Osteocyte (in vitro differentiated cells): ENCODE measurements at regions not wholly inside any gene's neighbourhood (a gene's known extent, or its start where the extent isn't known, plus 50 kb on each side); places are given as distances from the start of the nearest gene placed in this dataset.

Experiments used
- DNase-seq: peaks from one replicate; pipeline ENCODE4 v3.0.0; 2021; ENCODE audit warnings: mixed read lengths; ENCODE audit not compliant: unreplicated experiment; ENCODE audit errors: extremely low spot score
- H3K27ac Mint-ChIP-seq: one replicate; pipeline ENCODE4 v1.8.0; 2021; ENCODE audit warnings: mild to moderate bottlenecking, mixed read lengths; ENCODE audit not compliant: unreplicated experiment
- H3K27me3 Mint-ChIP-seq: one replicate; pipeline ENCODE4 v1.8.0; 2021; ENCODE audit warnings: mixed read lengths; ENCODE audit not compliant: unreplicated experiment
- H3K36me3 Mint-ChIP-seq: one replicate; pipeline ENCODE4 v1.8.0; 2021; ENCODE audit warnings: mixed read lengths; ENCODE audit not compliant: unreplicated experiment
- H3K4me1 Mint-ChIP-seq: one replicate; pipeline ENCODE4 v1.8.0; 2021; ENCODE audit warnings: mixed read lengths; ENCODE audit not compliant: unreplicated experiment
- H3K4me3 Mint-ChIP-seq: one replicate; pipeline ENCODE4 v1.8.0; 2021; ENCODE audit warnings: mild to moderate bottlenecking, moderate library complexity, mixed read lengths; ENCODE audit not compliant: unreplicated experiment
- H3K9me3 Mint-ChIP-seq: one replicate; pipeline ENCODE4 v1.8.0; 2021; ENCODE audit warnings: mixed read lengths; ENCODE audit not compliant: unreplicated experiment
- CTCF ChIP-seq: fragments of 200-600 bp; sonication (generic); IDR thresholded peaks from 2 replicates; pipeline ENCODE4 v1.5.0; 2021; ENCODE audit warnings: antibody characterized with exemption, mild to moderate bottlenecking, moderate library complexity

DNA sequence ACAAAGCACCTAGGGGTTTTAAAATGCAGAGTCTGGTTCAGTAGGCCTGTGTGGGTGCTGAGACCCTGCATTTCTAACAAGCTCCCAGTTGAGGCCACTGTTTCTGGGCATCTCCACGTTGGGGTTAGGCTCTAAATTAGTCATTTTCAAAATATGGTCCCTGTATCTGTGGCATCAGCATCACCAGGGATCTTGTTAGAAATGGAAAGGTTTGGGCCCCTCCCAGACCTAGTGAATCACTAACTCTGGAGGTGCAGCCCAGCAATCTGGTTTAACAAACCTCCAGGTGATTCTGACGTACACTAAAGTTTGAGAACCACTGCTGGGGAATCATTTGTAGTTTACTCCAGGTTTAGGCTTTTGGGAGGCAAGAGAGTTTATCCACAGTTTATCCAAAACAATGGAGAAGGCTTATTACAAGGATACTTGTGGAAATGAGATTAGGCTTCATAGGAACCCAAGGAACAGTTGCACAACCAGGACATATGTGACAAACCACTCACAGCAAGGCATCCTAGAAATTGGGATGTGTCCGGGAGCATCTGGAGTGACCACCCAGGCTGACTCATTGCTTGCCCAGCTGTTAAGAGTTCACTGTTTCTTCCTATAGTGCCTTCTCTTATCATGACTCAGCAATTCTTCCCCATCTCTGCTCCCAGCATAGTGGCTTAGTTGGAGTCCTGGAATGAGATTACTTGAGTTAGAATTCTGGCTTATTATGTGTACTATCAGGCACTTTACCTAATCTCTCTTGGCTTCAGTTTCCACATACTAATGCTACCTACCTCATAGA, 71.6 kb upstream of the STXBP6 start:
- Mint-ChIP-seq H3K9me3 (no peaks in the 10 kb centered on the region), H3K4me1 (peaks cover 11% of the 10 kb centered on the region), H3K27ac (peak overlapping the region; percentile 54), H3K4me3 (no peak overlapping the region), H3K27me3 (no peaks in the 10 kb centered on the region), H3K36me3 (no peaks in the 10 kb centered on the region)
- no peak for DNase-seq
- TF ChIP-seq CTCF: no peak

GRCh38 chr14:25120261-25120660, 70.3 kb upstream of the STXBP6 start:
- Mint-ChIP-seq H3K27ac (no peak overlapping the region), H3K4me3 (no peak overlapping the region), H3K36me3 (no peaks in the 10 kb centered on the region), H3K9me3 (no peaks in the 10 kb centered on the region), H3K27me3 (no peaks in the 10 kb centered on the region), H3K4me1 (peaks cover 11% of the 10 kb centered on the region)
- DNase-seq: no peak
- TF ChIP-seq CTCF: no peak

- H3K9me3 Mint-ChIP-seq: no peaks in the 10 kb centered on the region
- no peak overlapping the region for H3K4me3 Mint-ChIP-seq
- TF ChIP-seq CTCF: no peak
- H3K27ac Mint-ChIP-seq: no peak overlapping the region
- peaks cover 11% of the 10 kb centered on the region for H3K4me1 Mint-ChIP-seq
- no peaks in the 10 kb centered on the region for H3K27me3 Mint-ChIP-seq
- no peak for DNase-seq
- no peaks in the 10 kb centered on the region for H3K36me3 Mint-ChIP-seq
Measured at GRCh38 chr14:25118671-25119070, 68.7 kb upstream of the STXBP6 start.

GRCh38 chr14:25117342-25117741, 67.4 kb upstream of the STXBP6 start:
- no peaks in the 10 kb centered on the region for H3K9me3 Mint-ChIP-seq
- H3K36me3 Mint-ChIP-seq: no peaks in the 10 kb centered on the region
- no peak overlapping the region for H3K27ac Mint-ChIP-seq
- no peak for DNase-seq
- no peak overlapping the region for H3K4me3 Mint-ChIP-seq
- TF ChIP-seq CTCF: no peak
- peaks cover 11% of the 10 kb centered on the region for H3K4me1 Mint-ChIP-seq
- H3K27me3 Mint-ChIP-seq: no peaks in the 10 kb centered on the region

- Mint-ChIP-seq H3K27me3 (no peaks in the 10 kb centered on the region), H3K27ac (no peak overlapping the region), H3K4me3 (no peak overlapping the region), H3K9me3 (no peaks in the 10 kb centered on the region), H3K36me3 (no peaks in the 10 kb centered on the region), H3K4me1 (peaks cover 6% of the 10 kb centered on the region)
- no peak for DNase-seq
- no peak for TF ChIP-seq CTCF
Measured at GRCh38 chr14:25116607-25117006, 66.7 kb upstream of the STXBP6 start.
